C4-2B (cell line): ENCODE measurements at regions not wholly inside any gene's neighbourhood (a gene's known extent, or its start where the extent isn't known, plus 50 kb on each side); places are given as distances from the start of the nearest gene placed in this dataset.
"Not testable (repeated sequence)": the region's sequence is repeated elsewhere in the genome, so short reads cannot be mapped to it uniquely, and the experiment has no call there.

Experiments
- ZFX ChIP-seq: fragments of 450-650 bp; IDR thresholded peaks from 2 replicates; pipeline ENCODE4 v1.6.1; 2017
- TF ChIP-seq, protein P1 (sequence below): fragments of 450-650 bp; conservative IDR thresholded peaks from 2 replicates; pipeline ENCODE4 v1.5.1; 2017; ENCODE audit warnings: mild to moderate bottlenecking

DNA sequence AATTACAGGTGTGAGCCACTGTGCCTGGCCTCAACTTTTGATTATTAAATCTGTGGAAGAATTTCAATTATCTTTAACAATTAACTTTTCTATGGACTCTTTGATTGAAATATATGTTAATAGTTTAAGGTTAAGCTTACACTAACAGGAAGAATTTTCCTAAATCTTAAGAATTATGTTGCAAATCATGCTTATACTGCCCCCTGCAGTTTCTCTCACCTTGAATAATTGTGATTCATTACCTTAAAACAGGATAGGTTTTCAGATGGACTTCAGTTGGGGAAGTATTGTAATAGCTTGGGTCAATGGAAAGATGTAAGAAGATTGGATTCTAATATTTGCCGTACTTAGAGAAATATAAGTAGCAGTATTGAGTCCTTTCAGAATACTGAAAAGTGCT lies 66.5 kb upstream of the NIPA1 start:
- TF ChIP-seq, protein P1, sequence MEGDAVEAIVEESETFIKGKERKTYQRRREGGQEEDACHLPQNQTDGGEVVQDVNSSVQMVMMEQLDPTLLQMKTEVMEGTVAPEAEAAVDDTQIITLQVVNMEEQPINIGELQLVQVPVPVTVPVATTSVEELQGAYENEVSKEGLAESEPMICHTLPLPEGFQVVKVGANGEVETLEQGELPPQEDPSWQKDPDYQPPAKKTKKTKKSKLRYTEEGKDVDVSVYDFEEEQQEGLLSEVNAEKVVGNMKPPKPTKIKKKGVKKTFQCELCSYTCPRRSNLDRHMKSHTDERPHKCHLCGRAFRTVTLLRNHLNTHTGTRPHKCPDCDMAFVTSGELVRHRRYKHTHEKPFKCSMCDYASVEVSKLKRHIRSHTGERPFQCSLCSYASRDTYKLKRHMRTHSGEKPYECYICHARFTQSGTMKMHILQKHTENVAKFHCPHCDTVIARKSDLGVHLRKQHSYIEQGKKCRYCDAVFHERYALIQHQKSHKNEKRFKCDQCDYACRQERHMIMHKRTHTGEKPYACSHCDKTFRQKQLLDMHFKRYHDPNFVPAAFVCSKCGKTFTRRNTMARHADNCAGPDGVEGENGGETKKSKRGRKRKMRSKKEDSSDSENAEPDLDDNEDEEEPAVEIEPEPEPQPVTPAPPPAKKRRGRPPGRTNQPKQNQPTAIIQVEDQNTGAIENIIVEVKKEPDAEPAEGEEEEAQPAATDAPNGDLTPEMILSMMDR, result peak; percentile 34
- TF ChIP-seq ZFX, result not testable (repeated sequence)
